H1 (cell line): ENCODE measurements at regions not wholly inside any gene's neighbourhood (a gene's known extent, or its start where the extent isn't known, plus 50 kb on each side); places are given as distances from the start of the nearest gene placed in this dataset.

ENCODE experiments used
- CTCF ChIA-PET: fragments of 300-600 bp; sonication (Branson Sonifier 250); formaldehyde crosslinking; loops from one replicate; lab custom pipeline; 2021; ENCODE audit not compliant: partially characterized antibody; lab: Charles Lee
- POLR2A ChIA-PET: fragments of 300-600 bp; sonication (Branson Sonifier 250); formaldehyde crosslinking; loops from one replicate; lab custom pipeline; 2021; ENCODE audit warnings: inconsistent platforms; ENCODE audit not compliant: partially characterized antibody; lab: Charles Lee
- DNase-seq, 2 experiments: peaks; one replicate each; pipeline versions ENCODE4 v3.0.0 to v3.0.0-alpha.2; 2010 to 2022; ENCODE audit warnings: low spot score in 2 of 2, low read depth in 1 of 2, mixed read lengths in 1 of 2
- FAIRE-seq: peaks from 2 replicates; lab custom pipeline; 2011; peaks lifted over from hg19 to GRCh38; lab: Jason Lieb, UNC
- H2AFZ ChIP-seq: 2 replicates; pipeline ENCODE4 v1.8.1; 2012; ENCODE audit warnings: low read length, inconsistent platforms
- H2AK5ac ChIP-seq: 2 replicates; pipeline ENCODE4 v1.6.1; 2013; ENCODE audit warnings: low read depth, low read length
- H2BK120ac ChIP-seq: replicated peaks from 2 replicates; pipeline ENCODE3; 2013; ENCODE audit warnings: low read depth, low read length, inconsistent platforms
- H2BK12ac ChIP-seq: 2 replicates; pipeline ENCODE4 v1.6.1; 2013; ENCODE audit warnings: low read depth, low read length
- H2BK15ac ChIP-seq: 2 replicates; pipeline ENCODE4 v1.6.1; 2013; ENCODE audit warnings: low read length
- H2BK20ac ChIP-seq: 2 replicates; pipeline ENCODE4 v1.6.1; 2013; ENCODE audit warnings: low read length
- H2BK5ac ChIP-seq: 2 replicates; pipeline ENCODE4 v1.6.1; 2013; ENCODE audit warnings: low read depth, low read length
- H3K14ac ChIP-seq: 2 replicates; pipeline ENCODE4 v1.6.1; 2013; ENCODE audit warnings: inconsistent platforms; ENCODE audit not compliant: insufficient read length
- H3K18ac ChIP-seq: 2 replicates; pipeline ENCODE4 v1.6.1; 2013; ENCODE audit warnings: low read length; ENCODE audit errors: extremely low read depth
- H3K23ac ChIP-seq: 2 replicates; pipeline ENCODE4 v1.6.1; 2013; ENCODE audit warnings: inconsistent platforms; ENCODE audit not compliant: insufficient read length
- H3K23me2 ChIP-seq: 2 replicates; pipeline ENCODE4 v1.6.1; 2013; ENCODE audit warnings: low read depth, low read length
- H3K27ac ChIP-seq: 2 replicates; pipeline ENCODE4 v1.6.1; 2011; ENCODE audit warnings: low read depth, low read length, inconsistent platforms
- H3K27me3 ChIP-seq, 4 experiments: replicated peaks in 1 of 4; 1 replicate in 1 of 4; 2 replicates in 3 of 4; pipeline versions ENCODE4 v1.6.1 to v1.8.1; 2011 to 2013; ENCODE audit warnings: low read length in 3 of 4, mild to moderate bottlenecking in 3 of 4, inconsistent platforms in 2 of 4, mixed read lengths in 2 of 4, moderate library complexity in 1 of 4; ENCODE audit not compliant: control insufficient read depth in 3 of 4, insufficient read depth in 3 of 4; ENCODE audit errors: extremely low read depth in 1 of 4
- H3K36me3 ChIP-seq, 4 experiments: 2 replicates each; pipeline versions ENCODE4 v1.6.1 to v1.8.1; 2011 to 2013; ENCODE audit warnings: mild to moderate bottlenecking in 4 of 4, low read length in 3 of 4, moderate library complexity in 2 of 4, control low read depth in 1 of 4, inconsistent platforms in 1 of 4; ENCODE audit not compliant: insufficient read depth in 4 of 4, control insufficient read depth in 2 of 4
- H3K4ac ChIP-seq: replicated peaks from 2 replicates; pipeline ENCODE3; 2013; ENCODE audit warnings: low read length, low read depth, mixed read lengths, inconsistent platforms; ENCODE audit not compliant: insufficient read length
- H3K4me1 ChIP-seq, 4 experiments: replicated peaks in 1 of 4; 1 replicate in 1 of 4; 2 replicates in 3 of 4; pipeline versions ENCODE4 v1.6.1 to v1.8.1; 2011 to 2013; ENCODE audit warnings: low read length in 3 of 4, inconsistent platforms in 2 of 4, mixed read lengths in 1 of 4; ENCODE audit not compliant: insufficient read depth in 4 of 4, control insufficient read depth in 3 of 4
- H3K4me2 ChIP-seq, 2 experiments: 2 replicates each; pipeline versions ENCODE4 v1.6.1 to v1.8.1; 2011 to 2013; ENCODE audit warnings: low read depth in 2 of 2, low read length in 2 of 2, control low read depth in 1 of 2, inconsistent platforms in 1 of 2, mild to moderate bottlenecking in 1 of 2; ENCODE audit not compliant: insufficient read depth in 1 of 2
- H3K4me3 ChIP-seq, 4 experiments: fragments of 200-600, 300-600 bp in 1 of 4; sonication (generic), shearing (Covaris generic), sonication (Bioruptor Twin) in 1 of 4; 2 replicates each; pipeline versions ENCODE4 v1.5.1 to v1.8.1; 2011 to 2016; ENCODE audit warnings: low read length in 4 of 4, low read depth in 3 of 4, control low read depth in 2 of 4, inconsistent platforms in 2 of 4, mild to moderate bottlenecking in 2 of 4, mixed read lengths in 1 of 4, moderate library complexity in 1 of 4; ENCODE audit not compliant: insufficient read depth in 2 of 4; ENCODE audit errors: extremely low read depth in 1 of 4
- H3K56ac ChIP-seq: replicated peaks from 2 replicates; pipeline ENCODE3; 2013; ENCODE audit warnings: low read depth, mild to moderate bottlenecking, mixed read lengths, low read length, inconsistent platforms; ENCODE audit not compliant: insufficient read length
- H3K79me1 ChIP-seq: 2 replicates; pipeline ENCODE4 v1.6.1; 2013; ENCODE audit warnings: low read depth, low read length, control low read depth
- H3K79me2 ChIP-seq, 2 experiments: 2 replicates each; pipeline versions ENCODE4 v1.6.1 to v1.8.1; 2012 to 2013; ENCODE audit warnings: low read length in 2 of 2, mild to moderate bottlenecking in 2 of 2, inconsistent platforms in 1 of 2; ENCODE audit not compliant: insufficient read depth in 2 of 2, control insufficient read depth in 1 of 2
- H3K9ac ChIP-seq, 4 experiments: replicated peaks in 1 of 4; 1 replicate in 1 of 4; 2 replicates in 3 of 4; pipeline versions ENCODE4 v1.6.1 to v1.8.1; 2011 to 2013; ENCODE audit warnings: low read depth in 3 of 4, low read length in 3 of 4, control low read depth in 2 of 4, mild to moderate bottlenecking in 2 of 4, moderate library complexity in 2 of 4, inconsistent platforms in 1 of 4; ENCODE audit errors: extremely low read depth in 1 of 4
- H3K9me3 ChIP-seq, 2 experiments: 2 replicates each; pipeline versions ENCODE4 v1.6.1 to v1.8.1; 2012 to 2013; ENCODE audit warnings: mild to moderate bottlenecking in 2 of 2, moderate library complexity in 2 of 2, control low read depth in 1 of 2, inconsistent platforms in 1 of 2, low read depth in 1 of 2, low read length in 1 of 2, mixed read lengths in 1 of 2; ENCODE audit not compliant: insufficient read depth in 2 of 2
- H4K20me1 ChIP-seq, 2 experiments: replicated peaks in 1 of 2; 2 replicates each; pipeline versions ENCODE3 to v1.8.1; 2011 to 2013; ENCODE audit warnings: inconsistent platforms in 2 of 2, low read length in 2 of 2, mild to moderate bottlenecking in 1 of 2; ENCODE audit not compliant: insufficient read depth in 2 of 2, control insufficient read depth in 1 of 2
- H4K5ac ChIP-seq: 2 replicates; pipeline ENCODE4 v1.6.1; 2013; ENCODE audit warnings: low read length, low read depth, mixed read lengths, inconsistent platforms; ENCODE audit not compliant: insufficient read length
- H4K8ac ChIP-seq: 2 replicates; pipeline ENCODE4 v1.8.0; 2013; ENCODE audit warnings: mild to moderate bottlenecking, moderate library complexity, low read length, inconsistent platforms; ENCODE audit not compliant: insufficient read depth; ENCODE audit errors: extremely low read depth
- H4K91ac ChIP-seq: replicated peaks from 2 replicates; pipeline ENCODE3; 2013; ENCODE audit warnings: low read length, mixed read lengths, inconsistent platforms; ENCODE audit not compliant: insufficient read length
- CEBPB ChIP-seq: IDR thresholded peaks from 2 replicates; pipeline ENCODE4 v1.6.1; 2012; ENCODE audit warnings: low read depth, low read length
- KDM5A ChIP-seq: fragments of 200-600 bp; IDR thresholded peaks from 2 replicates; pipeline ENCODE4 v1.7.1; 2012; ENCODE audit warnings: mild to moderate bottlenecking, low read length, inconsistent platforms, mixed read lengths
- RBBP5 ChIP-seq: IDR thresholded peaks from 2 replicates; pipeline ENCODE4 v1.7.1; 2012; ENCODE audit warnings: low read depth, mild to moderate bottlenecking, inconsistent platforms, low read length, moderate library complexity, borderline replicate concordance
- SAP30 ChIP-seq: fragments of 300-600 bp; sonication (generic); IDR thresholded peaks from 2 replicates; pipeline ENCODE4 v1.7.1; 2012; ENCODE audit warnings: low read length, moderate library complexity, mild to moderate bottlenecking, inconsistent platforms; ENCODE audit not compliant: insufficient read depth, insufficient replicate concordance
- SIX5 ChIP-seq: IDR thresholded peaks from 2 replicates; pipeline ENCODE4 v1.6.1; 2011; ENCODE audit warnings: mild to moderate bottlenecking, low read depth, low read length
- YY1 ChIP-seq: IDR thresholded peaks from 2 replicates; pipeline ENCODE4 v1.6.1; 2011; ENCODE audit warnings: low read depth, mild to moderate bottlenecking, low read length
- ZNF274 ChIP-seq: IDR thresholded peaks from 2 replicates; pipeline ENCODE4 v1.7.0; 2012; ENCODE audit warnings: low read length, borderline replicate concordance; ENCODE audit errors: extremely low read depth
- WGBS, 2 experiments: shearing (Covaris generic) in 1 of 2; methylation state at CpG; one replicate each; pipeline versions ENCODE4 v1.1.6 to v1.1.7; 2013 to 2015; ENCODE audit warnings: low lambda C conversion rate in 2 of 2, mixed read lengths in 2 of 2, inconsistent platforms in 1 of 2, low coverage in 1 of 2, missing lambda C conversion rate in 1 of 2; ENCODE audit not compliant: insufficient replicate concordance in 2 of 2, insufficient coverage in 1 of 2, insufficient read length in 1 of 2; ENCODE audit errors: extremely low coverage in 1 of 2, missing lambda C conversion rate in 1 of 2; 5-methylcytosine and 5-hydroxymethylcytosine counted together

- POLR2A ChIA-PET: no interaction called here
- H3K23ac ChIP-seq: no peak overlapping the region
- H2BK12ac ChIP-seq: no peak overlapping the region
- H2AK5ac ChIP-seq: no peak overlapping the region
- WGBS, 2 experiments: 90% methylated on average over 5 of the region's 5 CpGs; no CpG with 5 or more reads in 1 of the 2 experiments
- no peak overlapping the region for H4K91ac ChIP-seq
- H2AFZ ChIP-seq: no peak overlapping the region
- no peak overlapping the region for H3K4me3 ChIP-seq
- FAIRE-seq (no peak), DNase-seq (no peak)
- no peak overlapping the region for H3K4ac ChIP-seq
- H3K36me3 ChIP-seq: no peaks in the 10 kb centered on the region
- H2BK120ac ChIP-seq: no peak overlapping the region
- no peak overlapping the region for H3K18ac ChIP-seq
- H3K14ac ChIP-seq: no peak overlapping the region
- H2BK5ac ChIP-seq: no peak overlapping the region
- no peaks in the 10 kb centered on the region for H3K79me1 ChIP-seq
- H4K5ac ChIP-seq: no peak overlapping the region
- no peak overlapping the region for H2BK15ac ChIP-seq
- CTCF ChIA-PET: no interaction called here
- H3K23me2 ChIP-seq: no peaks in the 10 kb centered on the region
- H3K27me3 ChIP-seq: no peaks in the 10 kb centered on the region
- no peaks in the 10 kb centered on the region for H3K9me3 ChIP-seq
- H3K27ac ChIP-seq: no peak overlapping the region
- H3K9ac ChIP-seq: no peak overlapping the region
- H3K56ac ChIP-seq: no peak overlapping the region
- H2BK20ac ChIP-seq: no peak overlapping the region
- H4K20me1 ChIP-seq: peaks cover 0 to under 1% of the 10 kb centered on the region in 2 experiments
- no peak overlapping the region for H3K4me2 ChIP-seq
- no peak overlapping the region for H4K8ac ChIP-seq
- H3K79me2 ChIP-seq: no peaks in the 10 kb centered on the region
- no peaks in the 10 kb centered on the region for H3K4me1 ChIP-seq
- no peak for TF ChIP-seq RBBP5
- TF ChIP-seq CEBPB: no peak
- TF ChIP-seq ZNF274: no peak
- no peak for TF ChIP-seq YY1
- TF ChIP-seq KDM5A: no peak
- no peak for TF ChIP-seq SAP30
- no peak for TF ChIP-seq SIX5
Measured at GRCh38 chr13:66113882-66114526, 1116.1 kb downstream of the PCDH9 start.
